WTC11 (cell line): ENCODE measurements at regions not wholly inside any gene's neighbourhood (a gene's known extent, or its start where the extent isn't known, plus 50 kb on each side); places are given as distances from the start of the nearest gene placed in this dataset.
"Not testable (repeated sequence)": the region's sequence is repeated elsewhere in the genome, so short reads cannot be mapped to it uniquely, and the experiment has no call there.

Experiments used
- ATAC-seq: fragments of 200-7000 bp; cut with Tn5 transposase; 2 replicates; pipeline ENCODE4 v1.10.0; 2021; ENCODE audit warnings: mild to moderate bottlenecking, moderate library complexity
- CTCF ChIA-PET: fragments of 300-600 bp; sonication (Branson Sonifier 250); formaldehyde crosslinking; loops from one replicate; lab custom pipeline; 2021; ENCODE audit warnings: antibody characterized with exemption; lab: Charles Lee
- POLR2A ChIA-PET: fragments of 350-600 bp; sonication (Branson Sonifier 250); formaldehyde crosslinking; loops from one replicate; lab custom pipeline; 2021; ENCODE audit warnings: antibody characterized with exemption; lab: Charles Lee
- DNase-seq: peaks from one replicate; pipeline ENCODE4 v3.0.0; 2021; ENCODE audit warnings: low spot score
- H3K27ac Mint-ChIP-seq: 2 replicates; pipeline ENCODE4 v1.8.0; 2021; ENCODE audit warnings: mixed read lengths
- H3K27me3 Mint-ChIP-seq: 2 replicates; pipeline ENCODE4 v1.8.0; 2021; ENCODE audit warnings: low read depth, mild to moderate bottlenecking, moderate library complexity, mixed read lengths
- H3K36me3 Mint-ChIP-seq: 2 replicates; pipeline ENCODE4 v1.8.0; 2021; ENCODE audit warnings: mixed read lengths
- H3K4me1 Mint-ChIP-seq: 2 replicates; pipeline ENCODE4 v1.8.0; 2022; ENCODE audit warnings: mixed read lengths
- H3K4me3 Mint-ChIP-seq: 2 replicates; pipeline ENCODE4 v1.8.0; 2021; ENCODE audit warnings: mild to moderate bottlenecking, moderate library complexity, mixed read lengths
- H3K9me3 Mint-ChIP-seq: 2 replicates; pipeline ENCODE4 v1.8.0; 2021; ENCODE audit warnings: mixed read lengths
- E2F1 ChIP-seq: sonication (generic); formaldehyde crosslinking; IDR thresholded peaks from 2 replicates; pipeline ENCODE4 v1.8.0; 2022; ENCODE audit warnings: mild to moderate bottlenecking, missing genetic modification reagents
- ELF4 ChIP-seq: sonication (generic); formaldehyde crosslinking; IDR thresholded peaks from 2 replicates; pipeline ENCODE4 v1.8.1; 2022; ENCODE audit warnings: low read depth, mild to moderate bottlenecking, moderate library complexity, missing genetic modification reagents
- ETV6 ChIP-seq: sonication (generic); formaldehyde crosslinking; IDR thresholded peaks from 2 replicates; pipeline ENCODE4 v1.8.1; 2022; ENCODE audit warnings: mild to moderate bottlenecking, missing genetic modification reagents
- FOXK1 ChIP-seq: sonication (generic); formaldehyde crosslinking; IDR thresholded peaks from 2 replicates; pipeline ENCODE4 v1.8.0; 2022; ENCODE audit warnings: mild to moderate bottlenecking, moderate library complexity, missing genetic modification reagents
- FOXP1 ChIP-seq: sonication (generic); formaldehyde crosslinking; IDR thresholded peaks from 2 replicates; pipeline ENCODE4 v1.8.0; 2022; ENCODE audit warnings: missing genetic modification reagents, mild to moderate bottlenecking, moderate library complexity, borderline replicate concordance
- GRHL2 ChIP-seq: fragments of 250-450 bp; sonication (Bioruptor Pico); IDR thresholded peaks from 2 replicates; pipeline ENCODE4 v1.8.0; 2022; ENCODE audit warnings: mild to moderate bottlenecking, moderate library complexity; ENCODE audit not compliant: insufficient replicate concordance, severe bottlenecking
- NFATC4 ChIP-seq: fragments of 250-450 bp; sonication (Bioruptor Pico); IDR thresholded peaks from 2 replicates; pipeline ENCODE4 v1.9.0; 2021; ENCODE audit warnings: mild to moderate bottlenecking
- NR3C1 ChIP-seq: sonication (generic); formaldehyde crosslinking; conservative IDR thresholded peaks from 2 replicates; pipeline ENCODE4 v1.8.1; 2023; ENCODE audit warnings: low read depth, mild to moderate bottlenecking, missing genetic modification reagents
- TEAD4 ChIP-seq: sonication (generic); formaldehyde crosslinking; IDR thresholded peaks from 2 replicates; pipeline ENCODE4 v1.8.0; 2022; ENCODE audit warnings: mild to moderate bottlenecking, missing genetic modification reagents
- ZBTB21 ChIP-seq: sonication (generic); formaldehyde crosslinking; IDR thresholded peaks from 2 replicates; pipeline ENCODE4 v1.8.1; 2023; ENCODE audit warnings: mild to moderate bottlenecking, missing genetic modification reagents, borderline replicate concordance
- ZNF263 ChIP-seq: sonication (generic); formaldehyde crosslinking; IDR thresholded peaks from 2 replicates; pipeline ENCODE4 v1.8.1; 2022; ENCODE audit warnings: low read depth, mild to moderate bottlenecking, moderate library complexity, missing genetic modification reagents
- ZNF423 ChIP-seq: fragments of 250-450 bp; sonication (Bioruptor Pico); IDR thresholded peaks from 2 replicates; pipeline ENCODE4 v2.1.2; 2022; ENCODE audit warnings: mild to moderate bottlenecking, moderate library complexity
- ZNF532 ChIP-seq: fragments of 250-450 bp; sonication (Bioruptor Pico); IDR thresholded peaks from 2 replicates; pipeline ENCODE4 v1.9.0; 2021; ENCODE audit warnings: mild to moderate bottlenecking, borderline replicate concordance
- TF ChIP-seq, protein P1 (sequence below): sonication (generic); formaldehyde crosslinking; IDR thresholded peaks from 2 replicates; pipeline ENCODE4 v1.8.0; 2023; ENCODE audit warnings: mild to moderate bottlenecking, missing genetic modification reagents
- TF ChIP-seq, protein P2 (sequence below): sonication (generic); formaldehyde crosslinking; IDR thresholded peaks from 2 replicates; pipeline ENCODE4 v1.8.1; 2023; ENCODE audit warnings: mild to moderate bottlenecking, missing genetic modification reagents, moderate library complexity
- TF ChIP-seq, protein P3 (sequence below): fragments of 250-450 bp; sonication (Bioruptor Pico); conservative IDR thresholded peaks from 2 replicates; pipeline ENCODE4 v1.9.0; 2021; ENCODE audit warnings: mild to moderate bottlenecking

- no peak for TF ChIP-seq ZNF532 (CRISPR knock-in tag)
- no peak for TF ChIP-seq NFATC4
- TF ChIP-seq, protein P1, sequence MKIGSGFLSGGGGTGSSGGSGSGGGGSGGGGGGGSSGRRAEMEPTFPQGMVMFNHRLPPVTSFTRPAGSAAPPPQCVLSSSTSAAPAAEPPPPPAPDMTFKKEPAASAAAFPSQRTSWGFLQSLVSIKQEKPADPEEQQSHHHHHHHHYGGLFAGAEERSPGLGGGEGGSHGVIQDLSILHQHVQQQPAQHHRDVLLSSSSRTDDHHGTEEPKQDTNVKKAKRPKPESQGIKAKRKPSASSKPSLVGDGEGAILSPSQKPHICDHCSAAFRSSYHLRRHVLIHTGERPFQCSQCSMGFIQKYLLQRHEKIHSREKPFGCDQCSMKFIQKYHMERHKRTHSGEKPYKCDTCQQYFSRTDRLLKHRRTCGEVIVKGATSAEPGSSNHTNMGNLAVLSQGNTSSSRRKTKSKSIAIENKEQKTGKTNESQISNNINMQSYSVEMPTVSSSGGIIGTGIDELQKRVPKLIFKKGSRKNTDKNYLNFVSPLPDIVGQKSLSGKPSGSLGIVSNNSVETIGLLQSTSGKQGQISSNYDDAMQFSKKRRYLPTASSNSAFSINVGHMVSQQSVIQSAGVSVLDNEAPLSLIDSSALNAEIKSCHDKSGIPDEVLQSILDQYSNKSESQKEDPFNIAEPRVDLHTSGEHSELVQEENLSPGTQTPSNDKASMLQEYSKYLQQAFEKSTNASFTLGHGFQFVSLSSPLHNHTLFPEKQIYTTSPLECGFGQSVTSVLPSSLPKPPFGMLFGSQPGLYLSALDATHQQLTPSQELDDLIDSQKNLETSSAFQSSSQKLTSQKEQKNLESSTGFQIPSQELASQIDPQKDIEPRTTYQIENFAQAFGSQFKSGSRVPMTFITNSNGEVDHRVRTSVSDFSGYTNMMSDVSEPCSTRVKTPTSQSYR (CRISPR knock-in tag): no peak
- TF ChIP-seq TEAD4 (CRISPR knock-in tag): no peak
- no peak for TF ChIP-seq FOXK1 (CRISPR knock-in tag)
- no peak for TF ChIP-seq E2F1
- TF ChIP-seq ELF4 (CRISPR knock-in tag): no peak
- TF ChIP-seq FOXP1 (CRISPR knock-in tag): no peak
- TF ChIP-seq, protein P2, sequence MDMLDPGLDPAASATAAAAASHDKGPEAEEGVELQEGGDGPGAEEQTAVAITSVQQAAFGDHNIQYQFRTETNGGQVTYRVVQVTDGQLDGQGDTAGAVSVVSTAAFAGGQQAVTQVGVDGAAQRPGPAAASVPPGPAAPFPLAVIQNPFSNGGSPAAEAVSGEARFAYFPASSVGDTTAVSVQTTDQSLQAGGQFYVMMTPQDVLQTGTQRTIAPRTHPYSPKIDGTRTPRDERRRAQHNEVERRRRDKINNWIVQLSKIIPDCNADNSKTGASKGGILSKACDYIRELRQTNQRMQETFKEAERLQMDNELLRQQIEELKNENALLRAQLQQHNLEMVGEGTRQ: no peak
- TF ChIP-seq ZBTB21: no peak
These were observed 182.2 kb downstream of the SH2D4B start (continued) for GRCh38 chr10:80719935-80720334.

DNA sequence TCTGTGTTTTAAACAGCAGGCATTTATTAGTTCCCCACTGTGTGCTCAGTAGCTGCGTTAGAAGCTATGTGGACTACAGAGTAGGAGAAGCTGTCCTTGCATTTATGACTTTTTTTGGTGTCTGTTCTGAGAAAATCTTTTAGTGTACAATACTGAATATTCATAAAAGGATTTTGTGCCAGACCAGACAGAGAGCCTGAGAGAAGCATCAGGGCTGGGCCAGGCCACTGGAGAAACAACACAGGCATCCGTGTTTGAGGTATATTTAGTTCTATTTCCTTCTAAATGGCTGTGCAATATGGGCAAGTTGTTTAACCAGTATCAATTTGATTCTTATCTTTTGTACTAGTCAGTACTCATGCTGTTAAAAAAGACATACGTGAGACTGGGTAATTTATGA is 182.8 kb downstream of the SH2D4B start:
- no peak overlapping the region for H3K4me3 Mint-ChIP-seq
- H3K4me1 Mint-ChIP-seq: no peaks in the 10 kb centered on the region
- ATAC-seq (no peak), DNase-seq (no peak)
- peaks cover 10% of the 10 kb centered on the region for H3K36me3 Mint-ChIP-seq
- peaks cover 10% of the 10 kb centered on the region for H3K9me3 Mint-ChIP-seq
- ChIA-PET CTCF (no interaction called here), POLR2A (no interaction called here)
- TF ChIP-seq ETV6 (no peak), NR3C1 (no peak)
- no peak overlapping the region for H3K27ac Mint-ChIP-seq
- H3K27me3 Mint-ChIP-seq: no peaks in the 10 kb centered on the region; the same call in 1 of the 2 replicates

GRCh38 chr10:80728354-80728753 is 190.7 kb downstream of the SH2D4B start:
- DNase-seq, ATAC-seq, H3K27me3 Mint-ChIP-seq, POLR2A ChIA-PET, H3K27ac Mint-ChIP-seq: not testable (repeated sequence)
- H3K36me3 Mint-ChIP-seq: peaks cover 20% of the 10 kb centered on the region
- peak overlapping the region; percentile 43 for H3K4me3 Mint-ChIP-seq
- CTCF ChIA-PET: interaction anchor here (0.9 kb wide), 1 partner anchor 14 kb away, joined by 3 read pairs; no protein-coding TSS in a partner anchor
- H3K9me3 Mint-ChIP-seq: peaks cover 24% of the 10 kb centered on the region
- peaks cover 35% of the 10 kb centered on the region for H3K4me1 Mint-ChIP-seq

GRCh38 chr10:80729896-80730295 is 192.2 kb downstream of the SH2D4B start:
- DNase-seq (no peak), ATAC-seq (no peak)
- peaks cover 7% of the 10 kb centered on the region for H3K27me3 Mint-ChIP-seq
- no peak overlapping the region for H3K4me3 Mint-ChIP-seq
- H3K4me1 Mint-ChIP-seq: peaks cover 37% of the 10 kb centered on the region
- H3K27ac Mint-ChIP-seq: no peak overlapping the region
- peaks cover 20% of the 10 kb centered on the region for H3K36me3 Mint-ChIP-seq
- H3K9me3 Mint-ChIP-seq: peaks cover 24% of the 10 kb centered on the region
- ChIA-PET CTCF (no interaction called here), POLR2A (no interaction called here)
- TF ChIP-seq, protein P3, sequence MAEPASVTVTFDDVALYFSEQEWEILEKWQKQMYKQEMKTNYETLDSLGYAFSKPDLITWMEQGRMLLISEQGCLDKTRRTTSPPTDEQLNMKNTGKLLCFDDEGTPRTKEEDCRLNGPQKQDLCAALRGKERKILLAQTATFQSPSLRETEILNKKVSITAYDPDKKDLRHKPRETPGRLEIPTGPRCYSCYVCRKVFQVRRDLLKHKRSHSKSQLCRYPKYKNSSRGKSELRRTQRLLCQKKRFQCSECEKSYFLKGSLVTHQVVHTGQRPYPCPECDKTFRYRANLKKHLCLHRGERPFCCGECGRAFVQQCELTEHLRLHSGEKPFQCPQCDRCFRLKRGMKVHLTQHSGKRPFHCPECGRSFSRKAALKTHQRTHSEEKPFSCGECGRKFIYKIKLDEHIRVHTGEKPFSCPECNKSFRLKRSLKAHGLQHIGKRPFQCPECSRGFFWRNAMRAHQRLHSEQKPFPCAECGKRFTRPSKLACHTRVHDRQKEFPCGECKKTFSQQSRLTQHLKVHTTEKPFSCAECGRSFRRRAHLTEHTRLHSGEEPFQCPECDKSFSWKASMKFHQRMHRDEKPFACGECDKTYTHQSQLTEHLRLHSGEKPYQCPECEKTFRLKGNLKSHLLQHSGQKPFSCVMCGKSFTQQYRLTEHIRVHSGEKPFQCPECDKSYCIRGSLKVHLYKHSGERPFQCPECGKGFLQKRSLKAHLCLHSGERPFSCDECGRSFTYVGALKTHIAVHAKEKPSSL (CRISPR knock-in tag): no peak
- TF ChIP-seq ZNF423 (CRISPR knock-in tag): no peak
- no peak for TF ChIP-seq ZNF263 (CRISPR knock-in tag)
- TF ChIP-seq GRHL2: no peak
- TF ChIP-seq, protein P1 (CRISPR knock-in tag): no peak
- no peak for TF ChIP-seq ZBTB21
